Ovary (tissue), 3 donors: ENCODE measurements at regions not wholly inside any gene's neighbourhood (a gene's known extent, or its start where the extent isn't known, plus 50 kb on each side); places are given as distances from the start of the nearest gene placed in this dataset.

Experiments used
- CTCF ChIP-seq, 3 donors: fragments of 450-650 bp in 2 of 3; fragments of 200-600 bp in 1 of 3; IDR thresholded peaks; one replicate each; pipeline versions ENCODE4 v1.5.1 to v1.8.0; 2016 to 2022; ENCODE audit warnings: antibody characterized with exemption in 3 of 3, mild to moderate bottlenecking in 1 of 3
- EP300 ChIP-seq: sonication (generic); formaldehyde crosslinking; IDR thresholded peaks from one replicate; pipeline ENCODE4 v1.6.1; 2017; ENCODE audit warnings: antibody characterized with exemption
- donor health status: DM: no; HTN: no; CAD: no.

GRCh38 chr7:16343612-16344011 is 77.7 kb downstream of the CRPPA start:
- TF ChIP-seq CTCF (IDR thresholded peaks at IDR 0.05) (no peak), EP300 (no peak)
